ENCODE measurements at regions not wholly inside any gene's neighbourhood (a gene's known extent, or its start where the extent isn't known, plus 50 kb on each side); places are given as distances from the start of the nearest gene placed in this dataset.

DNA sequence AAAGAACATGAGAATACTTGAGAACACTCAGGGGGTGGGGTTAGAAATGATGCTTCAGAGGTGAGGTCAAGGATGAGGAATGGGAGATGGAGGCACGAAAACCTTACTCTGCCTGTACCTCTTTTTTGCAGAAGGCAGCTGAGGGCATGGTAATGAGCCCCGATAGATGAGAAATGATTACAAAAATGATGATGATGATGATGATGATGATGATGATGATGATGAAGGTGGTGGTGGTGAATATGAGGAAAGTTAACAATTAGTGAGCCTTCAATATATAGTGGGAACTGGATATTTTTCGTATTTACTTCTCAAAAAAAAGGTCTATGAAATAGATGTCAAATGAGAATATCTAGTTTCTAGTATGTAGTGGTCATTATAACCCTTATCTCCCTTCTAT lies 584.3 kb downstream of the EPHA4 start:
- TF ChIP-seq, protein P1, sequence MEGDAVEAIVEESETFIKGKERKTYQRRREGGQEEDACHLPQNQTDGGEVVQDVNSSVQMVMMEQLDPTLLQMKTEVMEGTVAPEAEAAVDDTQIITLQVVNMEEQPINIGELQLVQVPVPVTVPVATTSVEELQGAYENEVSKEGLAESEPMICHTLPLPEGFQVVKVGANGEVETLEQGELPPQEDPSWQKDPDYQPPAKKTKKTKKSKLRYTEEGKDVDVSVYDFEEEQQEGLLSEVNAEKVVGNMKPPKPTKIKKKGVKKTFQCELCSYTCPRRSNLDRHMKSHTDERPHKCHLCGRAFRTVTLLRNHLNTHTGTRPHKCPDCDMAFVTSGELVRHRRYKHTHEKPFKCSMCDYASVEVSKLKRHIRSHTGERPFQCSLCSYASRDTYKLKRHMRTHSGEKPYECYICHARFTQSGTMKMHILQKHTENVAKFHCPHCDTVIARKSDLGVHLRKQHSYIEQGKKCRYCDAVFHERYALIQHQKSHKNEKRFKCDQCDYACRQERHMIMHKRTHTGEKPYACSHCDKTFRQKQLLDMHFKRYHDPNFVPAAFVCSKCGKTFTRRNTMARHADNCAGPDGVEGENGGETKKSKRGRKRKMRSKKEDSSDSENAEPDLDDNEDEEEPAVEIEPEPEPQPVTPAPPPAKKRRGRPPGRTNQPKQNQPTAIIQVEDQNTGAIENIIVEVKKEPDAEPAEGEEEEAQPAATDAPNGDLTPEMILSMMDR (IDR thresholded peaks at IDR 0.05; ENCODE audit: poor library complexity) = no peak
- no peak for TF ChIP-seq EZH2phosphoT487 (IDR thresholded peaks at IDR 0.05; ENCODE audit: low read depth, severe bottlenecking, unreplicated experiment)

Data from hepatocyte (in vitro differentiated cells).